ENCODE measurements at regions not wholly inside any gene's neighbourhood (a gene's known extent, or its start where the extent isn't known, plus 50 kb on each side); places are given as distances from the start of the nearest gene placed in this dataset.

GRCh38 chr2:126810001-126810400 lies 88.7 kb upstream of the TEX51 start:
- Histone ChIP-seq H3K4me1 (no peaks in the 10 kb centered on the region), H3K36me3 (no peaks in the 10 kb centered on the region), H3K4me3 (no peak overlapping the region), H3K27ac (no peak overlapping the region), H3K9me3 (no peaks in the 10 kb centered on the region), H3K27me3 (no peaks in the 10 kb centered on the region)
- WGBS (ENCODE audit: insufficient coverage, low coverage, low lambda C conversion rate, missing lambda C conversion rate), result 69% methylated on average over 5 of the region's 6 CpGs
- intact Hi-C loops (cut with DNase I), result no loop called here
- DNase-seq (no peak), ATAC-seq (no peak)
- TF ChIP-seq CTCF (IDR thresholded peaks at IDR 0.05), result no peak
- no peak for TF ChIP-seq POLR2A (IDR thresholded peaks at IDR 0.05)

GRCh38 chr2:126811101-126811500 lies 87.6 kb upstream of the TEX51 start:
- WGBS (ENCODE audit: insufficient coverage, low coverage, low lambda C conversion rate, missing lambda C conversion rate), result 40% methylated on average over 6 of the region's 6 CpGs
- H3K4me3 ChIP-seq, result no peak overlapping the region
- H3K36me3 ChIP-seq, result no peaks in the 10 kb centered on the region
- H3K27me3 ChIP-seq, result no peaks in the 10 kb centered on the region
- DNase-seq (no peak), ATAC-seq (no peak)
- TF ChIP-seq CTCF (IDR thresholded peaks at IDR 0.05), result no peak
- H3K27ac ChIP-seq, result no peak overlapping the region
- intact Hi-C loops (cut with DNase I), result no loop called here
- H3K4me1 ChIP-seq, result no peaks in the 10 kb centered on the region
- H3K9me3 ChIP-seq, result no peaks in the 10 kb centered on the region

GRCh38 chr2:126817172-126817571 lies 81.5 kb upstream of the TEX51 start:
- DNase-seq, result no peak
- TF ChIP-seq POLR2A (IDR thresholded peaks at IDR 0.05), result no peak
- no peak for TF ChIP-seq CTCF (IDR thresholded peaks at IDR 0.05)
- H3K36me3 ChIP-seq, result no peaks in the 10 kb centered on the region
- no peak for ATAC-seq
- H3K4me3 ChIP-seq, result no peak overlapping the region
- H3K27me3 ChIP-seq, result no peaks in the 10 kb centered on the region
- intact Hi-C loops (cut with DNase I), result no loop called here
- H3K4me1 ChIP-seq, result no peaks in the 10 kb centered on the region
- H3K27ac ChIP-seq, result no peak overlapping the region
- H3K9me3 ChIP-seq, result no peaks in the 10 kb centered on the region
- 41% methylated on average over 3 of the region's 3 CpGs for WGBS (ENCODE audit: insufficient coverage, low coverage, low lambda C conversion rate, missing lambda C conversion rate)

GRCh38 chr2:126822115-126822514 lies 76.6 kb upstream of the TEX51 start:
- ATAC-seq (no peak), DNase-seq (no peak)
- Histone ChIP-seq H3K36me3 (no peaks in the 10 kb centered on the region), H3K4me1 (no peaks in the 10 kb centered on the region), H3K4me3 (no peak overlapping the region), H3K27me3 (no peaks in the 10 kb centered on the region), H3K9me3 (no peaks in the 10 kb centered on the region), H3K27ac (no peak overlapping the region)
- 75% methylated on average over 8 of the region's 8 CpGs for WGBS (ENCODE audit: insufficient coverage, low coverage, low lambda C conversion rate, missing lambda C conversion rate)
- TF ChIP-seq CTCF (IDR thresholded peaks at IDR 0.05), result no peak
- TF ChIP-seq POLR2A (IDR thresholded peaks at IDR 0.05), result no peak
- intact Hi-C loops (cut with DNase I), result no loop called here

GRCh38 chr2:126822921-126823320 lies 75.8 kb upstream of the TEX51 start:
- no peak for DNase-seq
- H3K4me1 ChIP-seq, result no peaks in the 10 kb centered on the region
- intact Hi-C loops (cut with DNase I), result no loop called here
- no peaks in the 10 kb centered on the region for H3K27me3 ChIP-seq
- peak in 1 of 4 donors; percentile 35 for ATAC-seq
- WGBS (ENCODE audit: insufficient coverage, low coverage, low lambda C conversion rate, missing lambda C conversion rate), result 49% methylated on average over 4 of the region's 5 CpGs
- no peak overlapping the region for H3K27ac ChIP-seq
- TF ChIP-seq CTCF (IDR thresholded peaks at IDR 0.05), result no peak
- TF ChIP-seq POLR2A (IDR thresholded peaks at IDR 0.05), result no peak
- no peak overlapping the region for H3K4me3 ChIP-seq
- H3K36me3 ChIP-seq, result no peaks in the 10 kb centered on the region
- no peaks in the 10 kb centered on the region for H3K9me3 ChIP-seq

Measured in right lobe of liver (tissue), 6 donors.